ENCODE measurements at regions not wholly inside any gene's neighbourhood (a gene's known extent, or its start where the extent isn't known, plus 50 kb on each side); places are given as distances from the start of the nearest gene placed in this dataset.

- DNase-seq, result peak; percentile 12
These were observed 513.8 kb upstream of the POU3F3 start for GRCh38 chr2:104340162-104340561.

GRCh38 chr2:104340879-104341828 is 512.8 kb upstream of the POU3F3 start:
- no peak for DNase-seq

- no peak for DNase-seq
These were observed 509.6 kb upstream of the POU3F3 start for GRCh38 chr2:104344306-104344705.

GRCh38 chr2:104344985-104345384 is 508.9 kb upstream of the POU3F3 start:
- DNase-seq, result no peak

GRCh38 chr2:104358122-104358521 is 495.8 kb upstream of the POU3F3 start:
- no peak for DNase-seq

GRCh38 chr2:104361414-104361813 is 492.5 kb upstream of the POU3F3 start:
- peak; percentile 13 for DNase-seq

GRCh38 chr2:104368089-104368488 is 485.8 kb upstream of the POU3F3 start:
- no peak for DNase-seq

GRCh38 chr2:104371087-104371781 is 482.7 kb upstream of the POU3F3 start:
- peak; percentile 19 for DNase-seq

GRCh38 chr2:104375206-104375605 is 478.7 kb upstream of the POU3F3 start:
- peak; percentile 94 for DNase-seq

- peak; percentile 71 for DNase-seq
These were observed 475.0 kb upstream of the POU3F3 start for GRCh38 chr2:104378853-104379374.

GRCh38 chr2:104384961-104385360 is 469.0 kb upstream of the POU3F3 start:
- DNase-seq, result no peak

- DNase-seq, result no peak
These were observed 468.2 kb upstream of the POU3F3 start for GRCh38 chr2:104385743-104386142.

- no peak for DNase-seq
These were observed 465.6 kb upstream of the POU3F3 start for GRCh38 chr2:104388296-104388695.

- no peak for DNase-seq
These were observed 451.1 kb upstream of the POU3F3 start for GRCh38 chr2:104402825-104403224.

GRCh38 chr2:104404526-104404925 is 449.4 kb upstream of the POU3F3 start:
- no peak for DNase-seq

- no peak for DNase-seq
These were observed 448.3 kb upstream of the POU3F3 start for GRCh38 chr2:104405623-104406022.

GRCh38 chr2:104406261-104406726 is 447.6 kb upstream of the POU3F3 start:
- no peak for DNase-seq

- no peak for DNase-seq
These were observed 446.3 kb upstream of the POU3F3 start for GRCh38 chr2:104407641-104408040.

GRCh38 chr2:104408266-104408665 is 445.6 kb upstream of the POU3F3 start:
- no peak for DNase-seq

- no peak for DNase-seq
These were observed 443.8 kb upstream of the POU3F3 start for GRCh38 chr2:104410136-104410535.

- peak; percentile 75 for DNase-seq
These were observed 441.5 kb upstream of the POU3F3 start for GRCh38 chr2:104412384-104412783.

GRCh38 chr2:104413890-104414289 is 440.0 kb upstream of the POU3F3 start:
- no peak for DNase-seq

- DNase-seq, result no peak
These were observed 438.6 kb upstream of the POU3F3 start for GRCh38 chr2:104415284-104415683.
